ENCODE measurements at regions not wholly inside any gene's neighbourhood (a gene's known extent, or its start where the extent isn't known, plus 50 kb on each side); places are given as distances from the start of the nearest gene placed in this dataset.
"Not testable (repeated sequence)": the region's sequence is repeated elsewhere in the genome, so short reads cannot be mapped to it uniquely, and the experiment has no call there.

- TF ChIP-seq CTCF (IDR thresholded peaks at IDR 0.05; ENCODE audit: low read depth, low read length), result no peak
- TF ChIP-seq EZH2phosphoT487 (IDR thresholded peaks at IDR 0.05; ENCODE audit: low read depth), result no peak
- H3K27ac ChIP-seq (ENCODE audit: low read length), result no peak overlapping the region
- H3K4me1 ChIP-seq (ENCODE audit: low read length), result no peaks in the 10 kb centered on the region
- H2AFZ ChIP-seq (ENCODE audit: low read depth, low read length), result no peak overlapping the region
- no peak overlapping the region for H3K9ac ChIP-seq (ENCODE audit: low read length)
- no peaks in the 10 kb centered on the region for H3K36me3 ChIP-seq (replicated peaks; ENCODE audit: low read depth, low read length)
- no peaks in the 10 kb centered on the region for H3K9me3 ChIP-seq (ENCODE audit: insufficient read depth, low read length)
- no peak overlapping the region for H3K4me2 ChIP-seq (ENCODE audit: low read length)
- H3K79me2 ChIP-seq (ENCODE audit: low read length), result no peaks in the 10 kb centered on the region
- H3K27me3 ChIP-seq (ENCODE audit: low read depth, low read length), result peaks cover 9% of the 10 kb centered on the region; the same call in 1 of the 2 replicates
- H3K4me3 ChIP-seq (ENCODE audit: low read length), result no peak overlapping the region
- H4K20me1 ChIP-seq (ENCODE audit: insufficient read depth, low read length), result no peaks in the 10 kb centered on the region
Observed at GRCh38 chr12:116374207-116374606, 96.7 kb upstream of the MED13L start.

- Histone ChIP-seq H3K4me3 (ENCODE audit: low read length) (no peak overlapping the region), H3K9ac (ENCODE audit: low read length) (no peak overlapping the region), H3K27me3 (ENCODE audit: low read depth, low read length) (peaks cover 12% of the 10 kb centered on the region), H3K79me2 (ENCODE audit: low read length) (no peaks in the 10 kb centered on the region), H2AFZ (ENCODE audit: low read depth, low read length) (no peak overlapping the region), H3K36me3 (replicated peaks; ENCODE audit: low read depth, low read length) (no peaks in the 10 kb centered on the region), H3K4me1 (ENCODE audit: low read length) (no peaks in the 10 kb centered on the region), H3K4me2 (ENCODE audit: low read length) (no peak overlapping the region), H4K20me1 (ENCODE audit: insufficient read depth, low read length) (no peaks in the 10 kb centered on the region), H3K9me3 (ENCODE audit: insufficient read depth, low read length) (no peaks in the 10 kb centered on the region), H3K27ac (ENCODE audit: low read length) (no peak overlapping the region)
- TF ChIP-seq EZH2phosphoT487 (IDR thresholded peaks at IDR 0.05; ENCODE audit: low read depth), result no peak
- no peak for TF ChIP-seq CTCF (IDR thresholded peaks at IDR 0.05; ENCODE audit: low read depth, low read length)
Observed at GRCh38 chr12:116375278-116375842, 97.9 kb upstream of the MED13L start.

- H3K27me3 ChIP-seq (ENCODE audit: low read depth, low read length), result peaks cover 19% of the 10 kb centered on the region
- no peaks in the 10 kb centered on the region for H3K9me3 ChIP-seq (ENCODE audit: insufficient read depth, low read length)
- H3K4me1 ChIP-seq (ENCODE audit: low read length), result no peaks in the 10 kb centered on the region
- H3K36me3 ChIP-seq (replicated peaks; ENCODE audit: low read depth, low read length), result no peaks in the 10 kb centered on the region
- TF ChIP-seq EZH2phosphoT487 (IDR thresholded peaks at IDR 0.05; ENCODE audit: low read depth), result no peak
- no peak for TF ChIP-seq CTCF (IDR thresholded peaks at IDR 0.05; ENCODE audit: low read depth, low read length)
- H2AFZ ChIP-seq (ENCODE audit: low read depth, low read length), result no peak overlapping the region
- no peaks in the 10 kb centered on the region for H4K20me1 ChIP-seq (ENCODE audit: insufficient read depth, low read length)
- H3K27ac ChIP-seq (ENCODE audit: low read length), result no peak overlapping the region
- H3K9ac ChIP-seq (ENCODE audit: low read length), result no peak overlapping the region
- no peak overlapping the region for H3K4me3 ChIP-seq (ENCODE audit: low read length)
- H3K4me2 ChIP-seq (ENCODE audit: low read length), result no peak overlapping the region
- no peaks in the 10 kb centered on the region for H3K79me2 ChIP-seq (ENCODE audit: low read length)
Observed at GRCh38 chr12:116376354-116377193, 99.1 kb upstream of the MED13L start.

GRCh38 chr12:116377194-116377571 is 99.7 kb upstream of the MED13L start:
- H3K79me2 ChIP-seq (ENCODE audit: low read length); H3K4me3 ChIP-seq (ENCODE audit: low read length); H3K9me3 ChIP-seq (ENCODE audit: insufficient read depth, low read length); H3K27ac ChIP-seq (ENCODE audit: low read length); H2AFZ ChIP-seq (ENCODE audit: low read depth, low read length); H3K36me3 ChIP-seq (replicated peaks; ENCODE audit: low read depth, low read length); H3K4me1 ChIP-seq (ENCODE audit: low read length); H4K20me1 ChIP-seq (ENCODE audit: insufficient read depth, low read length); H3K9ac ChIP-seq (ENCODE audit: low read length); H3K4me2 ChIP-seq (ENCODE audit: low read length): not testable (repeated sequence)
- H3K27me3 ChIP-seq (ENCODE audit: low read depth, low read length), result peaks cover 25% of the 10 kb centered on the region

Data from OCI-LY3 (cell line).